Activated T-cell treated with anti-CD3 and anti-CD28 coated beads, Interleukin-2, amount 50 U/mL, for 4 hours (primary cell): ENCODE measurements at regions not wholly inside any gene's neighbourhood (a gene's known extent, or its start where the extent isn't known, plus 50 kb on each side); places are given as distances from the start of the nearest gene placed in this dataset.

ENCODE experiments used
- ATAC-seq, 2 donors: fragments of 200-7000 bp; cut with Tn5 transposase; one replicate each; pipeline ENCODE4 v1.10.0; 2021
- DNase-seq: peaks from one replicate; pipeline ENCODE4 v3.0.0-alpha.2; 2020
- H3K27me3 Mint-ChIP-seq: one replicate; pipeline ENCODE4 v1.8.0; 2021; ENCODE audit warnings: low read depth, mixed read lengths
- H3K36me3 Mint-ChIP-seq: one replicate; pipeline ENCODE4 v1.8.0; 2022; ENCODE audit warnings: mixed read lengths; ENCODE audit not compliant: insufficient read depth
- H3K4me1 Mint-ChIP-seq: one replicate; pipeline ENCODE4 v1.8.0; 2021; ENCODE audit warnings: low read depth, mixed read lengths
- H3K4me3 Mint-ChIP-seq: one replicate; pipeline ENCODE4 v1.8.0; 2021; ENCODE audit warnings: mild to moderate bottlenecking, moderate library complexity, mixed read lengths
- H3K9me3 Mint-ChIP-seq: one replicate; pipeline ENCODE4 v1.8.0; 2021; ENCODE audit warnings: mixed read lengths

DNA sequence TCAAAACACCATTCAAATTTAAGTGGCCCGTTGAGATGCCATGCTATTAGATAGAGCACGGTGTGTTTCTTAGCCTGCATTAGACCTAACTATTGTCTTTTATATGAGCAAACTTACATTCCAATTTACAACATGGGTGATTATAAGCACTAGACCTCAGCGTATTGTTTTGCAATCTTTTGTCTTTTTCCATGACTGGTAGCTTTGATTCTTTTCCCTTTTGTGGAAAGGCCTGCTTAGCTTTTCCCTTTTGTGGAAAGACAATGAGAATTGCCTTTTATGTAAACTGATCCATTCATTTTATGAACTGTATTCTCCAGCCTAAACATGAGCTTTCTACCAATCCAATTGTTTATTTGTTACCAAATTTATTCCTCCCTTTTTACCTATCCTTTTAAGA lies 823.1 kb downstream of the CCSER2 start:
- H3K4me3 Mint-ChIP-seq = no peak overlapping the region
- H3K4me1 Mint-ChIP-seq = no peaks in the 10 kb centered on the region
- ATAC-seq (no peak), DNase-seq (no peak)
- no peaks in the 10 kb centered on the region for H3K27me3 Mint-ChIP-seq
- H3K36me3 Mint-ChIP-seq = no peaks in the 10 kb centered on the region
- no peaks in the 10 kb centered on the region for H3K9me3 Mint-ChIP-seq

DNA sequence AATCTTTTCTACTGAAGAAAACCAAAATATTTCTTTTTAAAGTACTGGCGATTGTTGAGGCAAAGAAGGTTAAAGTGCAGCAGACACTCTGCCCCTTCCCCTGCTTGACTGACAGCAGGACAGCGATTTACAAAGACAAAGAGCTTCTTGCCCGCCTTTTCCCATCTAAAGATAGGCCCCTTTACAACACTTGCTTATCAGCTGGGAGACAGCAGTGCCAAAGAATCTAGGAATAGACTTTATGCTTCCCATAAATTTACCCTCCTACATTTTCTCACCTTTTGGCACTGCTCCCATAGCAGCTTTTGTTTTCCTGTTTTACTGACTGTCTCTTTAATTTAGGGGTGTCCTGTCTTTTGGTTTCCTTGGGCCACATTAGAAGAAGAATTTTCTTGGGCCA lies 824.1 kb downstream of the CCSER2 start:
- Mint-ChIP-seq H3K27me3 (no peaks in the 10 kb centered on the region), H3K4me1 (no peaks in the 10 kb centered on the region), H3K4me3 (no peak overlapping the region), H3K9me3 (no peaks in the 10 kb centered on the region), H3K36me3 (no peaks in the 10 kb centered on the region)
- DNase-seq (no peak), ATAC-seq (no peak)

DNA sequence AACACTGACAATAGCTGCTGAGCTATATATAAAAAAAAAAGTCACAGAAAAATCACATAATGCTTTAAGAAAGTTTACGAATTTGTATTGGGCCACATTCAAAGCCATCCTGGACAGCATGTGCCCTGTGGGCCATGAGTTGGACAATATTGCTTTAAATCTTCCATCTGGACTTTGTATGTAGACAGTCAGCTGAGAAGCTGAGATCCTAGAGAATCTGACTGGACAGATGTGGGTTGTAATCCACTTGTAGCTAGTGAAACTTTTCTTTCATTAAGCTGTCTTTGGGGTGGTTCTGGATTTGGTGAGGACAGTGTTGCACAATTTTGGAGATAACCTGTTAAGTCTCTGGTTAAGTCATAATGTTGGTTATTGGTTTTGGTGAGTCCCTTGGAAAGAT lies 824.5 kb downstream of the CCSER2 start:
- no peaks in the 10 kb centered on the region for H3K36me3 Mint-ChIP-seq
- ATAC-seq (no peak), DNase-seq (no peak)
- H3K9me3 Mint-ChIP-seq = no peaks in the 10 kb centered on the region
- no peaks in the 10 kb centered on the region for H3K27me3 Mint-ChIP-seq
- H3K4me1 Mint-ChIP-seq = no peaks in the 10 kb centered on the region
- no peak overlapping the region for H3K4me3 Mint-ChIP-seq

- H3K4me3 Mint-ChIP-seq = no peak overlapping the region
- no peaks in the 10 kb centered on the region for H3K9me3 Mint-ChIP-seq
Observed at GRCh38 chr10:85157206-85157605, 828.8 kb downstream of the CCSER2 start.

DNA sequence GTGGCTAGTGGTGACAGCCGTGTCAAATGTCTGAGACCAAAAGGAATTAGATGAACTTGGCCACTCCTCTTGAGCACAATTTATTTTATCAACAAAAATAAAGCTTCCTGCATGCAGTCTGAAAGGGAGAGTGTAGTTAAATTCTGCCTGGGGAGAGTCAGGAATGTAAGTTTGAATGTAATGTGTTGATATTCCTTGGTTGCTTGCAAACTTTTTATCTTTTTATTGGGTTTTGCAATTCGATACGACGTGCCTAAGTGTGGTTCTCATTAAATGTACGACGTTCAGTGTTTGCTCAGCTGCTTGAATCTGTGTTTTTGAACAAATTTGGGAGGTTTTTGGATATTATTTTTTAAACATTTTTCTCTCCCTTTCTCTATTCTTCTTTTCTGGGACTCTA lies 839.9 kb downstream of the CCSER2 start:
- no peak for DNase-seq
- no peak for ATAC-seq
- Mint-ChIP-seq H3K4me1 (no peaks in the 10 kb centered on the region), H3K4me3 (no peak overlapping the region), H3K9me3 (peaks cover 4% of the 10 kb centered on the region), H3K27me3 (peaks cover 4% of the 10 kb centered on the region), H3K36me3 (no peaks in the 10 kb centered on the region)

More at GRCh38 chr10:85157206-85157605, 828.8 kb downstream of the CCSER2 start:
- Mint-ChIP-seq H3K4me1 (no peaks in the 10 kb centered on the region), H3K36me3 (no peaks in the 10 kb centered on the region), H3K27me3 (no peaks in the 10 kb centered on the region)
- DNase-seq (no peak), ATAC-seq (no peak)

- no peaks in the 10 kb centered on the region for H3K4me1 Mint-ChIP-seq
- peaks cover 6% of the 10 kb centered on the region for H3K27me3 Mint-ChIP-seq
- DNase-seq (no peak), ATAC-seq (no peak)
- H3K4me3 Mint-ChIP-seq = no peak overlapping the region
- H3K9me3 Mint-ChIP-seq = peaks cover 4% of the 10 kb centered on the region
- no peaks in the 10 kb centered on the region for H3K36me3 Mint-ChIP-seq
Observed at GRCh38 chr10:85170026-85170425, 841.6 kb downstream of the CCSER2 start.

DNA sequence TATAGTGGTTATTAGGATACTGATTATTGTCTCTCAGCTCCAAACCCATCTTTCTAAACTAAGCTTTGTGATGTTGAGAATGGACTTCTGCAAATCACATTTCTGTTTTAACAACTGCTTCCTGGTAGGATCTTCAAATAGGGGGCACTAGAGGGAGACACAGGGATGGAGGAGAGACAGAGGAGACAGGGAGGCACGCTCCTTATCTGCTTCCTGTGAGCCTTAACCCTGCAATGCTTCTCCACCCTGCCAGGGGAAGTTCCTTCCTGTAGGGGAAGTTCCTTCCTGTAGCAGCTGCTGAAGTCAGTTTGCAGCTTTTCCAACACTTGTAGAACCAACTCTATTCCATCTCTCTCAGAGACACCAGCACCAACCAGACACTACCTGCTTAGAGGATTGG lies 847.2 kb downstream of the CCSER2 start:
- Mint-ChIP-seq H3K4me1 (no peaks in the 10 kb centered on the region), H3K27me3 (peaks cover 2% of the 10 kb centered on the region), H3K9me3 (no peaks in the 10 kb centered on the region), H3K4me3 (no peak overlapping the region), H3K36me3 (no peaks in the 10 kb centered on the region)
- DNase-seq (no peak), ATAC-seq (no peak)

- ATAC-seq = no peak
- no peak overlapping the region for H3K4me3 Mint-ChIP-seq
- no peaks in the 10 kb centered on the region for H3K36me3 Mint-ChIP-seq
- no peak for DNase-seq
- H3K4me1 Mint-ChIP-seq = no peaks in the 10 kb centered on the region
- H3K27me3 Mint-ChIP-seq = peaks cover 2% of the 10 kb centered on the region
- H3K9me3 Mint-ChIP-seq = no peaks in the 10 kb centered on the region
Observed at GRCh38 chr10:85177767-85178166, 849.4 kb downstream of the CCSER2 start.

- ATAC-seq (no peak), DNase-seq (no peak)
- H3K4me3 Mint-ChIP-seq = no peak overlapping the region
- H3K4me1 Mint-ChIP-seq = no peaks in the 10 kb centered on the region
- no peaks in the 10 kb centered on the region for H3K9me3 Mint-ChIP-seq
- H3K36me3 Mint-ChIP-seq = no peaks in the 10 kb centered on the region
- H3K27me3 Mint-ChIP-seq = no peaks in the 10 kb centered on the region
Observed at GRCh38 chr10:85187047-85187446, 858.7 kb downstream of the CCSER2 start.

DNA sequence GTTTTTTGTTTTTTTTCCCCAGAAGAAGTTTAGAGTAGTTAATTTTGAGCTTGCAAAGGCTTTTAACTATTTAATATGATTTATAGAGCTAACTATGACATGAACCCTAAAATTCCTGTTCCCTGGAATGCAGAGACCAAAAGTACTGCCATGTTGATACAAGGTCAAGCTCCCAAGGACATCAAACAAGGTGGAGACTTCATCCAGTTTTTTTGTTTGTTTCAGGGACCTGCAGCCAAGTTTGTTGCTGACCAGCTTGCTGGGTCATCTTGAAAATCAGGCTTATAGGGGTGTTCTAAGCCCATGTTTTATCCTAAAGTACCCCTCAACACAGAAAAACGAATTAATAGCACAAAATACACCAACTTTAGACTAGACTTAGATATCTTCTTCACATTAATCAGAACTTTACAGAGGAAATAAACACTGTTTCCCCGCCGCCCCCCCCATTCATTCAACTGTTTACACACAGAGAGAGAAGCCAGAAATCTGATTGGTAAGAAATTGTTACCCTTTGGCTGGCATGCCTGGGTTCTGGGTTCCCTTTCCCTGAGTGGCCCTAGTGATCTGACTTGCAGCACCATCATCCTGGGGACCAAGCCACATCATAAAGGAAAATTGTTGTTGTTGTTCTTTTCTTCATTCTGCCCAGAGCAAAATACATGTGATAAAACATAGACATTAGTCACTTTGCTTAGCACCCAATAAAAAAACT lies 860.5 kb downstream of the CCSER2 start:
- H3K4me1 Mint-ChIP-seq = no peaks in the 10 kb centered on the region
- no peaks in the 10 kb centered on the region for H3K9me3 Mint-ChIP-seq
- DNase-seq (no peak), ATAC-seq (no peak)
- no peaks in the 10 kb centered on the region for H3K36me3 Mint-ChIP-seq
- no peaks in the 10 kb centered on the region for H3K27me3 Mint-ChIP-seq
- no peak overlapping the region for H3K4me3 Mint-ChIP-seq

- H3K4me3 Mint-ChIP-seq = no peak overlapping the region
- no peak for ATAC-seq
- DNase-seq = no peak
- no peaks in the 10 kb centered on the region for H3K36me3 Mint-ChIP-seq
- no peaks in the 10 kb centered on the region for H3K27me3 Mint-ChIP-seq
- no peaks in the 10 kb centered on the region for H3K4me1 Mint-ChIP-seq
- no peaks in the 10 kb centered on the region for H3K9me3 Mint-ChIP-seq
Observed at GRCh38 chr10:85193796-85194195, 865.4 kb downstream of the CCSER2 start.

DNA sequence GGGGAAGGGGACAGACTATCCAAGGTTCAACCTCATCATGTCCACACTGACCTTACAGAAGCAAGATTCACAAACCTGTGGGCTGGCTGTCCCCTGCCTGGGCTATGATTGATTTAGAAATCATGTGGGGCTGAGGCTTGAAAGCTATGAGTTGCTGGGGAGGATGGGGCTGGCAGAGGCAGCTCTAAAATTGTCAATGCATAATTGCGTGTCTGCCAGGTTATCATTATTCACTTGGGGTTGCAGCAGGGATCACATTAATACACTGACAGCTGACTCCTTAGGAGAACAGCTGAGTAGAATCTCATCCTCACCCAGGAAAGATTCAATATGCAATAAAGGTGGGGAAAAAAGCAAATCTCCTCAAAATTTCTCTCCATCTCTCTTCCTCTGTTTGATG lies 866.3 kb downstream of the CCSER2 start:
- Mint-ChIP-seq H3K4me3 (no peak overlapping the region), H3K36me3 (no peaks in the 10 kb centered on the region), H3K9me3 (no peaks in the 10 kb centered on the region), H3K4me1 (no peaks in the 10 kb centered on the region), H3K27me3 (no peaks in the 10 kb centered on the region)
- no peak for ATAC-seq
- no peak for DNase-seq

GRCh38 chr10:85195596-85195995 lies 867.2 kb downstream of the CCSER2 start:
- no peak overlapping the region for H3K4me3 Mint-ChIP-seq
- H3K36me3 Mint-ChIP-seq = no peaks in the 10 kb centered on the region
- H3K27me3 Mint-ChIP-seq = no peaks in the 10 kb centered on the region
- no peak for ATAC-seq
- no peaks in the 10 kb centered on the region for H3K4me1 Mint-ChIP-seq
- no peak for DNase-seq
- H3K9me3 Mint-ChIP-seq = no peaks in the 10 kb centered on the region

- Mint-ChIP-seq H3K4me3 (no peak overlapping the region), H3K36me3 (no peaks in the 10 kb centered on the region), H3K9me3 (no peaks in the 10 kb centered on the region), H3K27me3 (no peaks in the 10 kb centered on the region), H3K4me1 (no peaks in the 10 kb centered on the region)
- ATAC-seq = no peak
- no peak for DNase-seq
Observed at GRCh38 chr10:85204814-85205213, 876.4 kb downstream of the CCSER2 start.

- H3K4me1 Mint-ChIP-seq = no peaks in the 10 kb centered on the region
- no peaks in the 10 kb centered on the region for H3K36me3 Mint-ChIP-seq
- no peaks in the 10 kb centered on the region for H3K9me3 Mint-ChIP-seq
- H3K4me3 Mint-ChIP-seq = no peak overlapping the region
- no peak for DNase-seq
- no peak for ATAC-seq
- H3K27me3 Mint-ChIP-seq = no peaks in the 10 kb centered on the region
Observed at GRCh38 chr10:85212526-85212925, 884.1 kb downstream of the CCSER2 start.

DNA sequence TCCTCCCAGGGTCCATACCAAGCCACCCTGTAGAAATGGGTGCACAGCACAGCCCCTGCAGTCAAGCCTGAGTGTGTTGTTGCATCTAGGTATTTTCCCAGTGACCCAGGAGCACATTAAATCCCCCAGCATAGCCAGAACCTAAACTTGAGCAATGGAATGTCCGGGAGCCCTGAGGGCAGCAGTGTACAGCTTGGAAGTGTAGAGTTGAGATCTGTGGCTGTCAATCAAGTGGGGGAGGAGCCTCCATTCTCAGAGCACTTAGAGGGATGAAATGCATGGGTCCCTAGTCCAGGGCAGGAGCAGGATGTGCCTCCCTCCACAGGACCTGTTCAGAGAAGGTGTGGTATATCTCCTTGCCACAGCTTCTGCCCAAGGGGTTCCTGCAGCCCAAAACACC lies 885.1 kb downstream of the CCSER2 start:
- Mint-ChIP-seq H3K4me3 (no peak overlapping the region), H3K9me3 (no peaks in the 10 kb centered on the region), H3K4me1 (no peaks in the 10 kb centered on the region), H3K27me3 (no peaks in the 10 kb centered on the region), H3K36me3 (no peaks in the 10 kb centered on the region)
- ATAC-seq (no peak), DNase-seq (no peak)
